22Rv1 (cell line): ENCODE measurements at regions not wholly inside any gene's neighbourhood (a gene's known extent, or its start where the extent isn't known, plus 50 kb on each side); places are given as distances from the start of the nearest gene placed in this dataset.
"Not testable (repeated sequence)": the region's sequence is repeated elsewhere in the genome, so short reads cannot be mapped to it uniquely, and the experiment has no call there.

Experiments
- H3K27ac ChIP-seq: fragments of 450-650 bp; 2 replicates; pipeline ENCODE4 v1.5.1; 2017
- CTCF ChIP-seq: fragments of 450-650 bp; IDR thresholded peaks from 2 replicates; pipeline ENCODE4 v1.5.1; 2017; ENCODE audit warnings: mild to moderate bottlenecking
- ZFX ChIP-seq: fragments of 450-650 bp; IDR thresholded peaks from 2 replicates; pipeline ENCODE4 v1.6.1; 2017; ENCODE audit warnings: antibody characterized with exemption, borderline replicate concordance

GRCh38 chr18:53838746-53839145, 385.7 kb downstream of the MBD2 start:
- H3K27ac ChIP-seq, result no peak overlapping the region
- TF ChIP-seq CTCF (no peak), ZFX (no peak)

DNA sequence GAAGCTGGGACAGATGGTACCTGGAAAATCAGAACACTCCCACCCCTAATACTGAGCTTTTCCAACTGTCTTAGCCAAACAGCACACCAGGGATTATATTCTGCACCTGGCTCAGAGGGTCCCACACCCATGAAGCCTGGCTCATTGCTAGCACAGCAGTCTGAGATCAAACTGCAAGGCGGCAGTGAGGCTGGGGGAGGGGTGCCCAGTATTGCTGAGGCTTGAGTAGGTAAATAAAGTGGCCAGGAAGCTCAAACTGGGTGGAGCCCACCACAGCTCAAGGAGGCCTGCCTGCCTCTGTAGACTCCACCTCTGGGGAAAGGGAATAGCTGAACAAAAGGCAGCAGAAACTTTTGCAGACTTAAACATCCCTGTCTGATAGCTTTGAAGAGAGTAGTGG, 403.3 kb downstream of the MBD2 start:
- not testable (repeated sequence) for H3K27ac ChIP-seq

GRCh38 chr18:53819671-53820070, 404.8 kb downstream of the MBD2 start:
- TF ChIP-seq ZFX (no peak), CTCF (no peak)
- H3K27ac ChIP-seq, result no peak overlapping the region

DNA sequence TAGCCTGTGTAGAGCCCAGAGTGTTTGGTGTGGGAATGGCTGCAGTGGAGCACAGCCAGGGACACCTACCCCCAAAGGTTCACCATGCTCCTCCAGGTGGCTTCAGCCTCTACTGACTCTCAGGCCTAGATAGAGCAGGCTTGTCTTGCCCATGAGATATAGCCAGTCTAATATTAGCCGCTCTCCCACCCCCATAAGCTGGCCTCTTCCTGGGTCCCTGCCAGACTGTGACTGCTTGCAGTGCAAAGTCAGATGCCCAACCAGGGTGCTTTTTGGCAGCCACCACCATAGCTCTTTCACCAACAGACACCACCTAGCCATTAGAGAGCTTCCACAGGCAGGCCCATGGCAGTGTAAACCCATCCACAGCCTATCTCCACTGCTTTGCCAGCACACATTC, 405.3 kb downstream of the MBD2 start:
- TF ChIP-seq ZFX, result no peak
- no peak for TF ChIP-seq CTCF
- H3K27ac ChIP-seq, result no peak overlapping the region

- H3K27ac ChIP-seq, result no peak overlapping the region
- TF ChIP-seq ZFX, result no peak
- TF ChIP-seq CTCF, result no peak
These were observed 406.2 kb downstream of the MBD2 start for GRCh38 chr18:53817976-53818950.

GRCh38 chr18:53800171-53800570, 424.3 kb downstream of the MBD2 start:
- no peak overlapping the region for H3K27ac ChIP-seq
- TF ChIP-seq CTCF (no peak), ZFX (no peak)

DNA sequence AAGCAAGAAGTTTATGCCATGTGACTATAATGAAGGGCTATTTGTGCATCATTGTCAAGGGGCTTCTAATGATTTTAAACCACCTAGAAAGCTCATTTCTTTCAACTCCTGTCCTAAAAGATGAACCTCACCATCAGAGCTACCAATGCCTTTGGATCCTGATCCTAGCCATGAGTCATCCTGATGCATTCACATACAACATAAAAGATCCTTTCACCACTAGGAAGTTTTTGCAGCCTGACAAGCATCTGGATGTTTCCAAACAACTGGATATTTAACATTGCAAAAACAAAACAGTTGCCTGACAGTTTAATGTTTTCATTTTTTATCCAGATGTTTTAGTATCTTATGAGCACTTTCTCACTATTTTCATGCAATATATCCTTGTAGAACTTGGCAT, 425.3 kb downstream of the MBD2 start:
- no peak for TF ChIP-seq CTCF
- no peak for TF ChIP-seq ZFX
- H3K27ac ChIP-seq, result no peak overlapping the region

DNA sequence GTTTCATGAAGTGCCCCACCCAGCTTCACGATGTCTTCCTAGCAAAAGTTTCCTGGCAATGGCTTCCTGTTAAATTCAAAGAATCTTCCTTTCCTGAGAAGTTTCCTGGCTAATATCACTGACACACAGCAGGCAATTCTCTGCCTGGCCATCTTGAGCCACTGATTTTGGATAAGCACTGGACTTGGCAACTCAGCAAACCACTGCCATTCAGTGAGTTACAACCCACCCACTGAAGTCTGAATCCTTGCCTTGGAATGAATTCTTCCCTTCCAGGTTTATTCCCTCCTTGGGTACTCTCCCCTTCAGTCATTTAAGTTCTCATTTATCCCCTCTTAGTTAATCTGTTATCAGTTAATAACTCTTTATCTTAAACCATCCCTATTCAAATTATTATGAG, 426.0 kb downstream of the MBD2 start:
- TF ChIP-seq CTCF (no peak), ZFX (no peak)
- no peak overlapping the region for H3K27ac ChIP-seq
